ENCODE measurements at regions not wholly inside any gene's neighbourhood (a gene's known extent, or its start where the extent isn't known, plus 50 kb on each side); places are given as distances from the start of the nearest gene placed in this dataset.

- WGBS (ENCODE audit: insufficient coverage, low coverage, low lambda C conversion rate, missing lambda C conversion rate): no CpG with 5 or more reads among the region's 1 CpG
- no peak overlapping the region for H3K4me3 ChIP-seq
- no peak for ATAC-seq
- no peaks in the 10 kb centered on the region for H3K36me3 ChIP-seq
- no peak overlapping the region for H3K27ac ChIP-seq
- no peak for DNase-seq
- no peaks in the 10 kb centered on the region for H3K27me3 ChIP-seq
- TF ChIP-seq, protein P1, sequence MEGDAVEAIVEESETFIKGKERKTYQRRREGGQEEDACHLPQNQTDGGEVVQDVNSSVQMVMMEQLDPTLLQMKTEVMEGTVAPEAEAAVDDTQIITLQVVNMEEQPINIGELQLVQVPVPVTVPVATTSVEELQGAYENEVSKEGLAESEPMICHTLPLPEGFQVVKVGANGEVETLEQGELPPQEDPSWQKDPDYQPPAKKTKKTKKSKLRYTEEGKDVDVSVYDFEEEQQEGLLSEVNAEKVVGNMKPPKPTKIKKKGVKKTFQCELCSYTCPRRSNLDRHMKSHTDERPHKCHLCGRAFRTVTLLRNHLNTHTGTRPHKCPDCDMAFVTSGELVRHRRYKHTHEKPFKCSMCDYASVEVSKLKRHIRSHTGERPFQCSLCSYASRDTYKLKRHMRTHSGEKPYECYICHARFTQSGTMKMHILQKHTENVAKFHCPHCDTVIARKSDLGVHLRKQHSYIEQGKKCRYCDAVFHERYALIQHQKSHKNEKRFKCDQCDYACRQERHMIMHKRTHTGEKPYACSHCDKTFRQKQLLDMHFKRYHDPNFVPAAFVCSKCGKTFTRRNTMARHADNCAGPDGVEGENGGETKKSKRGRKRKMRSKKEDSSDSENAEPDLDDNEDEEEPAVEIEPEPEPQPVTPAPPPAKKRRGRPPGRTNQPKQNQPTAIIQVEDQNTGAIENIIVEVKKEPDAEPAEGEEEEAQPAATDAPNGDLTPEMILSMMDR (IDR thresholded peaks at IDR 0.05): no peak
- TF ChIP-seq POLR2A (IDR thresholded peaks at IDR 0.05): no peak
- no peaks in the 10 kb centered on the region for H3K4me1 ChIP-seq
- H3K9me3 ChIP-seq: no peaks in the 10 kb centered on the region
- intact Hi-C loops (cut with DNase I): no loop called here
These were observed 496.9 kb upstream of the ZMIZ1 start for GRCh38 chr10:78571891-78572290.

GRCh38 chr10:78572565-78572964, 496.2 kb upstream of the ZMIZ1 start:
- Histone ChIP-seq H3K4me1 (no peaks in the 10 kb centered on the region), H3K27me3 (no peaks in the 10 kb centered on the region), H3K9me3 (no peaks in the 10 kb centered on the region), H3K27ac (no peak overlapping the region), H3K4me3 (no peak overlapping the region), H3K36me3 (no peaks in the 10 kb centered on the region)
- ATAC-seq (no peak), DNase-seq (no peak)
- intact Hi-C loops (cut with DNase I): no loop called here
- 83% methylated on average over 1 of the region's 1 CpG for WGBS (ENCODE audit: insufficient coverage, low coverage, low lambda C conversion rate, missing lambda C conversion rate)
- TF ChIP-seq, protein P1 (IDR thresholded peaks at IDR 0.05): no peak
- no peak for TF ChIP-seq POLR2A (IDR thresholded peaks at IDR 0.05)

DNA sequence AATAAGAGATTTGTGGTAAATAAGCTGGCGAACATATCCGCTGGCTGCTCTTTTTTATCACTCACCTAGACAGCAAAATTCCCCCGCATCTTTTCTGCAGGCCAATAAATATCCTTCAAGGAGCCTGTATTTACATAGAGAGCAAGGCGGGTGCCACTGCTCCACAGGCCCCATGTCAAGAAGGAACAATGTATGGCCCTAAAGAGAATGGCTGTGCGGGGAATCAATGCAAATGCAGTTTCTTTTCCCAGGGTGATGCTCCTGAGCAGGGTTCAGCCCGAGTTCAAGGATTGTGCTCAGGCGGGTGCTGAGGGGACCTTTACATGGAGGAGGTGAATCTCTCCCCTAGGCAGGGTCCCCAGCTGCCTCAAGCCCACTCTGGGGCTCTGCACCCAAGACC, 494.2 kb upstream of the ZMIZ1 start:
- WGBS (ENCODE audit: insufficient coverage, low coverage, low lambda C conversion rate, missing lambda C conversion rate): 93% methylated on average over 7 of the region's 7 CpGs
- intact Hi-C loops (cut with DNase I): no loop called here
- H3K4me3 ChIP-seq: no peak overlapping the region
- DNase-seq (no peak), ATAC-seq (no peak)
- H3K4me1 ChIP-seq: no peaks in the 10 kb centered on the region
- H3K27me3 ChIP-seq: no peaks in the 10 kb centered on the region
- H3K9me3 ChIP-seq: no peaks in the 10 kb centered on the region
- no peaks in the 10 kb centered on the region for H3K36me3 ChIP-seq
- TF ChIP-seq POLR2A (IDR thresholded peaks at IDR 0.05): no peak
- TF ChIP-seq, protein P1 (IDR thresholded peaks at IDR 0.05): no peak
- H3K27ac ChIP-seq: no peak overlapping the region

- H3K27me3 ChIP-seq: no peaks in the 10 kb centered on the region
- no peak for ATAC-seq
- TF ChIP-seq POLR2A (IDR thresholded peaks at IDR 0.05): no peak
- TF ChIP-seq, protein P1 (IDR thresholded peaks at IDR 0.05): no peak
These were observed 493.4 kb upstream of the ZMIZ1 start for GRCh38 chr10:78575400-78575799.

GRCh38 chr10:78576276-78576675, 492.5 kb upstream of the ZMIZ1 start:
- no peak for TF ChIP-seq POLR2A (IDR thresholded peaks at IDR 0.05)
- TF ChIP-seq, protein P1 (IDR thresholded peaks at IDR 0.05): no peak
- no peaks in the 10 kb centered on the region for H3K36me3 ChIP-seq
- 42% methylated on average over 3 of the region's 5 CpGs for WGBS (ENCODE audit: insufficient coverage, low coverage, low lambda C conversion rate, missing lambda C conversion rate)
- H3K9me3 ChIP-seq: no peaks in the 10 kb centered on the region
- ATAC-seq: no peak
- no peak overlapping the region for H3K27ac ChIP-seq
- DNase-seq: no peak
- H3K27me3 ChIP-seq: no peaks in the 10 kb centered on the region
- H3K4me1 ChIP-seq: peaks cover 0 to 1% (median 0%) of the 10 kb centered on the region in 4 donors
- H3K4me3 ChIP-seq: no peak overlapping the region
- intact Hi-C loops (cut with DNase I): no loop called here

More at GRCh38 chr10:78575400-78575799, 493.4 kb upstream of the ZMIZ1 start:
- no peaks in the 10 kb centered on the region for H3K9me3 ChIP-seq
- 42% methylated on average over 5 of the region's 6 CpGs for WGBS (ENCODE audit: insufficient coverage, low coverage, low lambda C conversion rate, missing lambda C conversion rate)
- H3K4me1 ChIP-seq: no peaks in the 10 kb centered on the region
- no peaks in the 10 kb centered on the region for H3K36me3 ChIP-seq
- H3K4me3 ChIP-seq: no peak overlapping the region
- intact Hi-C loops (cut with DNase I): no loop called here
- DNase-seq: no peak
- no peak overlapping the region for H3K27ac ChIP-seq

All from right lobe of liver (tissue), 6 donors.